RWPE1 (cell line): ENCODE measurements at regions not wholly inside any gene's neighbourhood (a gene's known extent, or its start where the extent isn't known, plus 50 kb on each side); places are given as distances from the start of the nearest gene placed in this dataset.

Source experiments
- CTCF ChIA-PET: fragments of 350-600 bp; sonication (Branson Sonifier 250); formaldehyde crosslinking; extraction: SDS; loops from one replicate; lab custom pipeline; 2021; lab: Yijun Ruan, JAX
- POLR2A ChIA-PET: fragments of 400-600 bp; formaldehyde crosslinking; extraction: SDS; loops from one replicate; lab custom pipeline; 2020; ENCODE audit warnings: antibody characterized with exemption; ENCODE audit not compliant: low non-redundant PET; lab: Yijun Ruan, JAX
- DNase-seq: peaks from one replicate; pipeline ENCODE4 v3.0.0; 2012; ENCODE audit warnings: low spot score
- H3K27ac ChIP-seq: fragments of 450-650 bp; 2 replicates; pipeline ENCODE4 v1.5.1; 2017
- TF ChIP-seq, protein P1 (sequence below): fragments of 450-650 bp; conservative IDR thresholded peaks from 2 replicates; pipeline ENCODE4 v1.5.1; 2017; ENCODE audit warnings: low read depth, mild to moderate bottlenecking

DNA sequence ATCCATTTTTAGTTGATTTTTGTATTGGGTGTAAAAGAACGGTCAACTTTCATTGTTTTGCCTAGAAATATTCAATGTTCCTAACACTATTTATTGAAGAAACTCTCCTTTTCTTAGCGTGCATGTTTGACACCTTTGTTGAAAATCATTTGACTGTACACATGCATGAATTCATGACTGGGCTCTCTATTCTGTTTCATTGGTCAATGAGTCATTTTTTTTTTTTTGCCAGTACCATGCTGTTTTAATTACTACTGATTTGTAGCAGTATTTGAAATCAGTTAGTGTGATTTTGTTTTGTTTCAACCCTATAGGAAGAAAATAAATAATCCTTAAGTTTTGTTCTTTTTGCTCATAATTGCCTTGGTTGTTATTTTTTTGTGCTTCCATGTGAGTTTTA is 828.7 kb downstream of the SUCLG1 start:
- H3K27ac ChIP-seq, result no peak overlapping the region
- ChIA-PET POLR2A (no interaction called here), CTCF (no interaction called here)
- DNase-seq, result no peak
- TF ChIP-seq, protein P1, sequence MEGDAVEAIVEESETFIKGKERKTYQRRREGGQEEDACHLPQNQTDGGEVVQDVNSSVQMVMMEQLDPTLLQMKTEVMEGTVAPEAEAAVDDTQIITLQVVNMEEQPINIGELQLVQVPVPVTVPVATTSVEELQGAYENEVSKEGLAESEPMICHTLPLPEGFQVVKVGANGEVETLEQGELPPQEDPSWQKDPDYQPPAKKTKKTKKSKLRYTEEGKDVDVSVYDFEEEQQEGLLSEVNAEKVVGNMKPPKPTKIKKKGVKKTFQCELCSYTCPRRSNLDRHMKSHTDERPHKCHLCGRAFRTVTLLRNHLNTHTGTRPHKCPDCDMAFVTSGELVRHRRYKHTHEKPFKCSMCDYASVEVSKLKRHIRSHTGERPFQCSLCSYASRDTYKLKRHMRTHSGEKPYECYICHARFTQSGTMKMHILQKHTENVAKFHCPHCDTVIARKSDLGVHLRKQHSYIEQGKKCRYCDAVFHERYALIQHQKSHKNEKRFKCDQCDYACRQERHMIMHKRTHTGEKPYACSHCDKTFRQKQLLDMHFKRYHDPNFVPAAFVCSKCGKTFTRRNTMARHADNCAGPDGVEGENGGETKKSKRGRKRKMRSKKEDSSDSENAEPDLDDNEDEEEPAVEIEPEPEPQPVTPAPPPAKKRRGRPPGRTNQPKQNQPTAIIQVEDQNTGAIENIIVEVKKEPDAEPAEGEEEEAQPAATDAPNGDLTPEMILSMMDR, result no peak

DNA sequence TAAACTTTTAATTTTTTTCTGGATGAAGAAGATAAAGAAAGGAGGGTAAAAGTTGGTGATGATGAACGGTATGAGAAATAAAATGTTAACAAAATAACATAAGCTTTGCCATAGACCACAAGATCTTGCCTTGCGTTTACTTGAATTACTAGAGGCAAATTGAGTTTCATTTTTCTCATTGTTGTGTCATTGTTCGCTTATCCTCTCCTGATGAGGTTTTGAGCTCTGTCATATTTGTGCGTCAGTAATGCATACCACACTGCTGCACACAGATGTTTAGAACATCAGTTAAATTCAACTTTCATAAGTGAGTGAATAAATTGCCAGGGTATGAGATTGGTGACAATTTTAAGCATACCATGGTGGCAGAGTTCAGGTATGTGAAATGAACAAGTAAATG is 843.6 kb downstream of the SUCLG1 start:
- no peak for DNase-seq
- H3K27ac ChIP-seq, result no peak overlapping the region
- CTCF ChIA-PET, result no interaction called here
- TF ChIP-seq, protein P1, result no peak
- POLR2A ChIA-PET, result no interaction called here

DNA sequence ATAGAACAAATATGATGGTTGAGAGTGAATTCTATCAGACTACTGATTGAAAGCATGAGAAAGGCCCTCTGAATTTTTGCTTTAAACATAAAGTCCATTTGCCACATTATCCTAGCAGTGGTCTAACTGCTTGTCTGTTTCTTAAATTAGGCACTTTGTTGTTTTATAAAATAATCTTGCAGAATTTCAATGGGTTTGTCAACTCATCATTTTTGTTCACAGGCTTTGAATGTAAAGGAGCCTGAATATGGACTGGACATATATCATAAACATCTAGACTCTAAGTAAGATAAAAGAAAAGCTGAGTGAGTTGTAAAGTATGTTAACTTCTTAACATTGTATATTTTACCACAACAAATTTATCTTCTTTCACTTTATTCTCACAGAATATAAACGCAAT is 845.9 kb downstream of the SUCLG1 start:
- POLR2A ChIA-PET, result no interaction called here
- CTCF ChIA-PET, result no interaction called here
- no peak for DNase-seq
- H3K27ac ChIP-seq, result no peak overlapping the region
- TF ChIP-seq, protein P1, result no peak

DNA sequence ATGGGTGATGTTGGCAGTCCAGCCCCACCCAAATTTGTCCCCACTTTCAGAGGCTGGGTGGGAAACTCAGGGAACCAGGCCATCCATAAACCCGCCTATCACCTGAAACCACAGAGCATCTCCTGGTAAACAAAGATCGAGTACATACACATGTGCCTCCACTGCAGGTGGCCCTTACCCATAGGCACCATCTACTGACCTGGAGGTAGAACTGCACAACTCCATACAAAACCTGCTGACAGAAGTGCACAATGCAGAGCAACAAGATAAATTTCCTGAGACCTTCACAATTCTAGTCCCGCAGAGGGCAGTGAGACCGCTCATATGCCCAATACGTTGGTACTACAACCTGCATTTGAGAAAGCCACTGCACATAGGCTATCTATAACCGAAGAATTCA is 856.3 kb downstream of the SUCLG1 start:
- no peak overlapping the region for H3K27ac ChIP-seq
- ChIA-PET POLR2A (no interaction called here), CTCF (interaction anchor here (0.7 kb wide), 1 partner anchor 310 kb away, joined by 5 read pairs; no protein-coding TSS in a partner anchor)
- TF ChIP-seq, protein P1, result no peak
- DNase-seq, result no peak

DNA sequence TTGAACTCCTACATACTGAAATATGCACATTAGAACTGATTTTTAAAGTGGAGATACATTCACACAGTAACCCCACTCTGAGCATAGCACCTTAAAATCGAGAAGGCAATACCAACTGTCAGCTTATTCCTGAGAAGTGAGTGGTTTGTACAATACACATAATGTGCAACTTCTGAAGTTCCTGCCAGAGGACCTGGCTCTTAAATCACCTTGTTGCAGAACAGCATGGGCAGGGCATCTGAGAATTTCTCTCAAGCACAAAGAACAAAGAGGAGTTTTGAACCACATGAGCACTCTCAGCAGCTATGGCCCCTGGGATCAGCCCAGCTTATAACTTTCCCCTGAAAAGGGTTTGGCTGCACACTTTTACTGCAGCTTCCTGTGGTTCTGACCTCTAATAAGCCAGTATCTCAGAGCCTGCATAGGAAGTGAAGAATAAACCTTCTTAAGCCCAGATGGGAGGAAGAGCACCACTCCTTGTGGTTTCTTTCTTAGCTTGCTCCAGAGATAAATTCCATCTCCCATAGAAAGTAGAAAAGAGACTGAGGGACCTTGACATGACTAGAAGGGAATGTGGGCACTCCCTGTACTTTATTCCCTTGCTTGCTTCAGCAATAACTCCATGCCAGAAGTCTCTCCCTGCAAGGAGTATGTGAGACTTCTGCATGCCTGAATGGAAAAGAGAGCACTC is 862.3 kb downstream of the SUCLG1 start:
- ChIA-PET POLR2A (no interaction called here), CTCF (interaction anchor here (0.7 kb wide), 2 partner anchors 101 to 106 kb away, joined by 3 read pairs; no protein-coding TSS in a partner anchor)
- TF ChIP-seq, protein P1, result no peak
- DNase-seq, result no peak
- no peak overlapping the region for H3K27ac ChIP-seq

DNA sequence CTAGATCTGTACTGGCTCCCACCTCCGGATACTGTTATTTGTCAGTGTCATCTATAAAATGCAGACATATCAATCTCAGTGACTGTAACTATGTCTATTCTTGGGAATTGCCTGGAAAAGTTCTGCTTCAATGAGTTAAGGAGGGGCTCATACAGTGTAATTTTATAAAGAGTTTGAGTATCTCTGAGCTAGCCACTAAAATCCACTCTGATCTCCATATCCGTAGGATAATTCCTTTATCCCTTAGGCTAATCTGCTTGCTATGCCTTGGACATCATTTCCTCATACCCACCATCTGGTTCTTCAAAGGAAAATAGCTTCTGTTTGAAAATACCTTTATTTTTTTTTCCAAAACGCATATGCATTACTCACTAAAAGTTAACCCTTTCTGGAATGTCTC is 863.2 kb downstream of the SUCLG1 start:
- no peak for DNase-seq
- CTCF ChIA-PET, result interaction anchor here (0.6 to 0.7 kb wide), 2 partner anchors 100 to 782 kb away, joined by 3 read pairs; no protein-coding TSS in a partner anchor
- POLR2A ChIA-PET, result no interaction called here
- TF ChIP-seq, protein P1, result no peak
- H3K27ac ChIP-seq, result no peak overlapping the region
